K562 (cell line): ENCODE measurements at regions not wholly inside any gene's neighbourhood (a gene's known extent, or its start where the extent isn't known, plus 50 kb on each side); places are given as distances from the start of the nearest gene placed in this dataset.

Source experiments
- ATAC-seq: fragments of 200-7000 bp; cut with Tn5 transposase; 3 replicates; pipeline ENCODE4 v1.9.1; 2020; ENCODE audit warnings: moderate library complexity
- BruUV-seq: library from RNA; stranded (reverse); fragments of 400-500 nt; replicated peaks from 2 replicates; lab custom pipeline; 2021; lab: Mats Ljungman, UMichigan
- CTCF ChIA-PET: fragments of 300-600 bp; formaldehyde crosslinking; extraction: SDS; loops from one replicate; lab custom pipeline; 2021; ENCODE audit warnings: low intra/inter-chr PET ratio; lab: Yijun Ruan, JAX
- POLR2A ChIA-PET: fragments of 300-600, 350-650 bp; sonication (Branson Sonifier 250); formaldehyde crosslinking; extraction: SDS; loops from one replicate; lab custom pipeline; 2021; ENCODE audit warnings: antibody characterized with exemption, inconsistent platforms; lab: Yijun Ruan, JAX
- DNase-seq, 4 experiments: peaks; one replicate each; pipeline versions ENCODE4 v3.0.0 to v3.0.0-alpha.2; 2011 to 2018; ENCODE audit warnings: low spot score in 3 of 4, mixed read lengths in 3 of 4; ENCODE audit errors: extremely low read depth in 1 of 4
- FAIRE-seq: peaks from 2 replicates; lab custom pipeline; 2011; peaks lifted over from hg19 to GRCh38; lab: Jason Lieb, UNC
- H2AFZ ChIP-seq: 2 replicates; pipeline ENCODE4 v1.6.0; 2011; ENCODE audit warnings: low read depth, low read length, control low read depth, inconsistent platforms
- H3K27ac ChIP-seq: fragments of 200-600 bp; 3 replicates; pipeline ENCODE4 v1.8.0; 2011; ENCODE audit warnings: low read depth, mild to moderate bottlenecking, control low read depth, inconsistent platforms, low read length, moderate library complexity, mixed read lengths; ENCODE audit errors: extremely low read depth
- H3K27me3 ChIP-seq, 2 experiments: fragments of 300-600 bp in 1 of 2; 2 replicates in 1 of 2; 3 replicates in 1 of 2; pipeline versions ENCODE4 v1.6.0 to v1.8.0; 2011; ENCODE audit warnings: inconsistent platforms in 2 of 2, low read length in 2 of 2, mild to moderate bottlenecking in 1 of 2, mixed read lengths in 1 of 2, moderate library complexity in 1 of 2; ENCODE audit not compliant: control insufficient read depth in 2 of 2, insufficient read depth in 2 of 2
- H3K36me3 ChIP-seq: fragments of 300-600 bp; 3 replicates; pipeline ENCODE4 v1.8.0; 2011; ENCODE audit warnings: mild to moderate bottlenecking, low read length, inconsistent platforms; ENCODE audit not compliant: control insufficient read depth, insufficient read depth
- H3K4me1 ChIP-seq, 2 experiments: fragments of 200-600 bp in 1 of 2; replicated peaks in 1 of 2; 2 replicates in 1 of 2; 3 replicates in 1 of 2; pipeline versions ENCODE4 v1.5.1 to v1.8.0; 2011; ENCODE audit warnings: inconsistent platforms in 2 of 2, low read length in 2 of 2, mild to moderate bottlenecking in 1 of 2, mixed read lengths in 1 of 2, moderate library complexity in 1 of 2; ENCODE audit not compliant: control insufficient read depth in 2 of 2, insufficient read depth in 2 of 2
- H3K4me2 ChIP-seq: 2 replicates; pipeline ENCODE4 v1.6.1; 2011; ENCODE audit warnings: low read length, control low read depth, inconsistent platforms, mixed read lengths; ENCODE audit not compliant: insufficient read depth
- H3K4me3 ChIP-seq: fragments of 200-600 bp; sonication (generic), shearing (Covaris generic); 2 replicates; pipeline ENCODE4 v1.5.1; 2016; ENCODE audit warnings: control low read depth, inconsistent platforms
- H3K79me2 ChIP-seq: fragments of 200-600 bp; 3 replicates; pipeline ENCODE4 v1.8.0; 2011; ENCODE audit warnings: low read length, inconsistent platforms; ENCODE audit not compliant: control insufficient read depth, insufficient read depth
- H3K9ac ChIP-seq, 2 experiments: 2 replicates each; pipeline versions ENCODE4 v1.6.0 to v1.6.1; 2011; ENCODE audit warnings: low read depth in 2 of 2, low read length in 2 of 2, control low read depth in 1 of 2, inconsistent platforms in 1 of 2, mild to moderate bottlenecking in 1 of 2, mixed read lengths in 1 of 2; ENCODE audit not compliant: insufficient read depth in 1 of 2
- H3K9me1 ChIP-seq: one replicate; pipeline ENCODE4 v1.6.0; 2011; ENCODE audit warnings: inconsistent platforms, mild to moderate bottlenecking, low read length, moderate library complexity; ENCODE audit not compliant: control insufficient read depth, insufficient read depth
- H3K9me3 ChIP-seq: replicated peaks from 2 replicates; pipeline ENCODE4 v1.5.1; 2011; ENCODE audit warnings: low read depth, low read length, inconsistent platforms; ENCODE audit not compliant: control insufficient read depth, insufficient read depth
- H4K20me1 ChIP-seq: replicated peaks from 2 replicates; pipeline ENCODE4 v1.6.1; 2011; ENCODE audit warnings: low read length, inconsistent platforms, mixed read lengths; ENCODE audit not compliant: control insufficient read depth, insufficient read depth
- ATF6 ChIP-seq: sonication (generic); formaldehyde crosslinking; IDR thresholded peaks from 2 replicates; pipeline ENCODE4 v1.4.0; 2020; ENCODE audit warnings: mild to moderate bottlenecking, missing genetic modification reagents
- ESRRA ChIP-seq: fragments of 450-650 bp; IDR thresholded peaks from 2 replicates; pipeline ENCODE4 v1.6.1; 2014; ENCODE audit warnings: low read depth, mild to moderate bottlenecking, moderate library complexity, borderline replicate concordance
- EWSR1 ChIP-seq: fragments of 450-650 bp; IDR thresholded peaks from 2 replicates; pipeline ENCODE4 v1.6.1; 2018; ENCODE audit warnings: borderline replicate concordance, mild to moderate bottlenecking, low read depth, moderate library complexity; ENCODE audit not compliant: partially characterized antibody
- FOSL1 ChIP-seq: fragments of 200-800 bp; sonication (Bioruptor generic); conservative IDR thresholded peaks from 2 replicates; pipeline ENCODE4 v1.6.1; 2016; ENCODE audit warnings: missing genetic modification characterization, missing compliant biosample characterization
- GABPB1 ChIP-seq: sonication (generic); formaldehyde crosslinking; IDR thresholded peaks from 2 replicates; pipeline ENCODE4 v1.8.0; 2022; ENCODE audit warnings: mild to moderate bottlenecking, missing genetic modification reagents
- GATA2 ChIP-seq: sonication (generic); formaldehyde crosslinking; IDR thresholded peaks from 2 replicates; pipeline ENCODE4 v1.4.0; 2020; ENCODE audit warnings: mild to moderate bottlenecking, missing genetic modification reagents
- HEY1 ChIP-seq: fragments of 250-450 bp; sonication (Bioruptor Pico); IDR thresholded peaks from 2 replicates; pipeline ENCODE4 v1.5.0; 2020; ENCODE audit warnings: mild to moderate bottlenecking, moderate library complexity, borderline replicate concordance
- HNRNPUL1 ChIP-seq: fragments of 200-400 bp; formaldehyde crosslinking; IDR thresholded peaks from 2 replicates; pipeline ENCODE4 v1.6.1; 2017; ENCODE audit warnings: low read length
- ILF3 ChIP-seq: fragments of 450-650 bp; IDR thresholded peaks from 2 replicates; pipeline ENCODE4 v1.6.1; 2018; ENCODE audit warnings: antibody characterized with exemption, mild to moderate bottlenecking, moderate library complexity, borderline replicate concordance
- MTA3 ChIP-seq: fragments of 450-650 bp; formaldehyde crosslinking; IDR thresholded peaks from 2 replicates; pipeline ENCODE4 v1.6.1; 2017; ENCODE audit warnings: mild to moderate bottlenecking, borderline replicate concordance
- NFE2L1 ChIP-seq: fragments of 450-650 bp; IDR thresholded peaks from 2 replicates; pipeline ENCODE4 v1.6.1; 2016; ENCODE audit warnings: missing genetic modification characterization, low read depth, mild to moderate bottlenecking, missing compliant biosample characterization, moderate library complexity, borderline replicate concordance
- NFRKB ChIP-seq: fragments of 450-650 bp; IDR thresholded peaks from 2 replicates; pipeline ENCODE4 v1.6.1; 2016; ENCODE audit warnings: low read depth
- TBP ChIP-seq: optimal IDR thresholded peaks from 2 replicates; pipeline ENCODE3; 2011; ENCODE audit warnings: low read depth, low read length, improper control_type of control experiment
- ZNF12 ChIP-seq: sonication (generic); formaldehyde crosslinking; IDR thresholded peaks from 2 replicates; pipeline ENCODE4 v1.4.0; 2020; ENCODE audit warnings: mild to moderate bottlenecking, missing genetic modification reagents
- ZNF311 ChIP-seq: fragments of 250-450 bp; sonication (Bioruptor Pico); IDR thresholded peaks from 2 replicates; pipeline ENCODE4 v1.4.0; 2020; ENCODE audit warnings: mild to moderate bottlenecking, moderate library complexity
- WGBS: fragments of 100-300 bp; shearing (Covaris generic); methylation state at CpG from one replicate; pipeline ENCODE4 v1.1.6; 2016; ENCODE audit warnings: low coverage, mixed read lengths; ENCODE audit not compliant: insufficient coverage; ENCODE audit errors: missing lambda C conversion rate; 5-methylcytosine and 5-hydroxymethylcytosine counted together
- in situ Hi-C: fragments of 300-500 bp; cut with MboI; formaldehyde crosslinking; loops from 4 replicates; pipeline ENCODE4 v1.15.0; 2018; ENCODE audit warnings: inconsistent platforms, mixed read lengths
- intact Hi-C: fragments of 100-400 bp; cut with micrococcal nuclease; formaldehyde crosslinking; loops from 2 replicates; pipeline ENCODE4 v1.14.2; 2022

- intact Hi-C loops, result no loop called here
- CTCF ChIA-PET, result no interaction called here
- no peak for FAIRE-seq
These were observed 95.8 kb downstream of the TMEM174 start for GRCh38 chr5:73268826-73269225.

GRCh38 chr5:73267766-73268435 lies 94.9 kb downstream of the TMEM174 start:
- H4K20me1 ChIP-seq, result no peaks in the 10 kb centered on the region
- ChIA-PET POLR2A (interaction anchor here (0.8 to 1.2 kb wide), 2 partner anchors 21 to 42 kb away, joined by 4 read pairs; no protein-coding TSS in a partner anchor), CTCF (no interaction called here)
- no peaks in the 10 kb centered on the region for H3K9me1 ChIP-seq
- no peak for DNase-seq
- no peak overlapping the region for H2AFZ ChIP-seq
- H3K9ac ChIP-seq, result no peak overlapping the region
- peaks cover 22% of the 10 kb centered on the region in 2 experiments; a peak in 4 of 5 replicates for H3K27me3 ChIP-seq
- no peaks in the 10 kb centered on the region for H3K36me3 ChIP-seq
- in situ Hi-C loops, result no loop called here
- no peak overlapping the region for H3K27ac ChIP-seq
- WGBS, result under 1% methylated on average over 8 of the region's 8 CpGs
- H3K79me2 ChIP-seq, result no peaks in the 10 kb centered on the region
- no peak for ATAC-seq
- H3K4me1 ChIP-seq, result no peaks in the 10 kb centered on the region
- no peak for TF ChIP-seq FOSL1 (tag)
- no peak for TF ChIP-seq TBP
- no peak for TF ChIP-seq ZNF12 (CRISPR knock-in tag)
- TF ChIP-seq NFRKB, result no peak
- TF ChIP-seq HNRNPUL1, result no peak
- TF ChIP-seq EWSR1, result no peak
- no peak for TF ChIP-seq HEY1 (CRISPR knock-in tag)
- TF ChIP-seq ESRRA, result no peak
- no peak for TF ChIP-seq ATF6 (CRISPR knock-in tag)
- no peak for TF ChIP-seq NFE2L1 (tag)
- no peak for TF ChIP-seq ZNF311
- no peak for TF ChIP-seq ILF3
- TF ChIP-seq MTA3, result no peak
- TF ChIP-seq GABPB1 (CRISPR knock-in tag), result no peak
- BruUV-seq, result no TSS peak
- H3K9me3 ChIP-seq, result no peaks in the 10 kb centered on the region
- no peak overlapping the region for H3K4me2 ChIP-seq
- intact Hi-C loops, result no loop called here
- H3K4me3 ChIP-seq, result no peak overlapping the region
- no peak for FAIRE-seq

More at GRCh38 chr5:73268826-73269225, 95.8 kb downstream of the TMEM174 start:
- Histone ChIP-seq H3K27me3 (peaks cover 23 to 28% of the 10 kb centered on the region in 2 experiments), H3K9ac (no peak overlapping the region), H3K4me3 (no peak overlapping the region), H3K36me3 (no peaks in the 10 kb centered on the region), H3K27ac (no peak overlapping the region), H2AFZ (no peak overlapping the region), H3K9me1 (peaks cover 4% of the 10 kb centered on the region), H3K4me2 (no peak overlapping the region), H3K4me1 (no peaks in the 10 kb centered on the region), H4K20me1 (0 out of 2 replicates have a peak, but pooled peaks cover 3% of the 10 kb centered on the region), H3K79me2 (no peaks in the 10 kb centered on the region), H3K9me3 (no peaks in the 10 kb centered on the region)
- no TSS peak for BruUV-seq
- TF ChIP-seq GATA2 (CRISPR knock-in tag), result no peak
- WGBS, result 0% methylated on average over 2 of the region's 2 CpGs
- POLR2A ChIA-PET, result no interaction called here
- ATAC-seq, result no peak
- in situ Hi-C loops, result no loop called here
- DNase-seq, result no peak
